A172 (cell line): ENCODE measurements at regions not wholly inside any gene's neighbourhood (a gene's known extent, or its start where the extent isn't known, plus 50 kb on each side); places are given as distances from the start of the nearest gene placed in this dataset.
"Not testable (repeated sequence)": the region's sequence is repeated elsewhere in the genome, so short reads cannot be mapped to it uniquely, and the experiment has no call there.

Experiments
- DNase-seq: peaks from one replicate; pipeline ENCODE4 v3.0.0-alpha.2; 2015; ENCODE audit warnings: low spot score

DNA sequence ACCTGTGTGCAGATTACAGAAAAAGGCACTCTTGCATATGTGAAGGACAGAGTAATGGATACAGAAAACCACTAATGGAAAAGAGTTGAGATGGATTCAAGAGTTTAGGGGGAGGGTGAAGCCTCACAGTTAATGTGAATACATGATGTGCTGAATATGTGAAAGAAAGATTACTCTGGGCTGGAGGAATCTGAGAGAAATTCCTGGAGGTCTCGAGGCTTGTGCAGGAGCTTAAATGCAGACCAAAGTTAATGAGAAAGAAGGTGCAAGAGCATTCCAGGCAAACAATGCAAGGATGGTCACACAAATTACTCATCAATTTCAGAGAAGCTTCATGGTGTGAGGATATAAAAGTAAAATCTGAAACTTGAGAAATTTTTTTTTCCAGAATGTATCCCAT lies 768.8 kb downstream of the STPG2 start:
- no peak for DNase-seq

GRCh38 chr4:97386969-97387368 lies 756.3 kb downstream of the STPG2 start:
- DNase-seq: no peak

DNA sequence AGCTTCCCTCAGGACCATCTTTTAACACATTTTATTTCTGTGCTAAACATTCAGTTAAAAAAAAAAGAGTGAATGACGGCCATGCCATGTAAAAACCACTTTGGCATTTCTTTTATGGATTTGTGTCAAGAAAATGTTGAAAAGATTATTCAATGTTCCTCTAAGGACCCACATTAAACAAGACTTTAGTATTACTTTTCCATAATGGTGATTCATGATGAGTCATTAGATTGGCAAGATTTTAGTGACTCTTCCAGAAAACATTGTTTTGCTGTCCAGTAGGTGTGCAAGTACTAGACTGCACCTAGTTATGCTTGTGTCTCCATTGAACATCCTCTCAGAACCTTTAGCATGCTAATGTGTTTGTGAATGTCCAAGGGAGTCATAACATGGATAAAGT lies 748.6 kb downstream of the STPG2 start:
- DNase-seq: peak; percentile 71

DNA sequence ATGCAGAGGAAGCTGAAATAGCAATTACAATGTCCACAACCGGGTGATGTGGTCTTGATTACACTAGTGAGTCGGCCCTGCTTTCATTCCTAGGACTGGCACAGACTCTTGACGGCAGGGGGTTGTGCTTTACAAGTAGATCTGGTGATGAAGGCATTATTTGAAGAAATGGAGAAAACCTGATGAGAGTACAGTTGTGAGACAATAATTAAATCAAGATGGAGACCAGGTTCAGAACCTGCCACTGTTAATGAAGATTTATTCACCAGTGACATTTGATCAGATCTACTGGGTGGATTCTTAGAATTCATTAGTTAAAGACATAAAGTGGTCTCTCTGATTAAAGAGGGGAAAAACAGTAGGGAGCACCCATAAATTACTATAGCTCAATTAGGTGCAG lies 747.2 kb downstream of the STPG2 start:
- DNase-seq: peak; percentile 66

DNA sequence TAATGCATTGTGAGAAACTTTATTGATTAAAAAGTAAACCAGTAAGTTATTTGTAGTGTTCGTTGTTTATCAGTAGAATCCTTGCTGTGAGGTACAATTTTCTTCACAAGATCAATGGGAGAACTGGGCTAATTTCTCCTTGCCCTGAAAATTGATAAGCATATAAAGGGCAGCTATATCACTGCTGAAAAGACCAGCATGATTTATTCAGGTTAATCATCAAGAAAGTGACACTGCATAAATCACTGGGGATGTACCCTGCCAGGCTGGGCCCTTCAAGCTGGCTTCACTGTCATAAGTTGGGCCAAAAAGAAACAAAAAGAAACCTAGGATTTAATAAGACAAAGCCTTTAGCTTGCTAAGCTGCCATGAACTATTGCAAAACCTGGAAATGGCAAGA lies 746.7 kb downstream of the STPG2 start:
- peak; percentile 14 for DNase-seq

DNA sequence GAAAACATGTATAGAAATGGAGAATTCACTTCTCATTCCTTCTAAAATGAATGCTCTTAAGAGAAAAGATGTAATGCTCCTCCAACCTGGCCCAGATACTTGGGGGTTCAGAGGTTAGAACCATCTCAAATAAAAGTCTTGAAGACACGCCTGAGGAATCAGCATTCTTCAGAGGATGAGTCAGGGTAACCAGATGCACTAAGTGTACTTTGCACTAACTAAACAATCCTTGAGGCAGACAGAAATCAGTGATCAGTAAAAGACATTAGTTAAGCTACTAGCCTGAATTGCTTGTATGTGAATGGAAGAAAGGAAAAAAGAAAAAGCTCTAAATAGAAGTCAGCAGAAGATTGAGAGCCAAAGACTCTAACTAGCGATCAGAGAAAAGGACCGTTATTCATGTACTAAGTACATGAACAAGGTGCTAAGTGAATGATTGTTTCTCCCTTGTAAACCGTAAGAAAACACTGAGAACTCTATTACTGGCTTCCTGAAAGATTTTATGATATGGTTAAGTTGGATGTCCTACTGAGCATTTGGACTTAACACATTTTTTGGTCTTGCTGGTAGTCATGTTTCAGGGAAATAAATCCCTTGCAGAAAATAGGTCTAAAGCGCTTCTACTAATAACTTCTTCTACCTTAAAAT lies 738.3 kb downstream of the STPG2 start:
- DNase-seq: peak; percentile 8

- no peak for DNase-seq
Measured at GRCh38 chr4:97411356-97411755, 731.9 kb downstream of the STPG2 start.

- DNase-seq: no peak
Measured at GRCh38 chr4:97412331-97412730, 730.9 kb downstream of the STPG2 start.

GRCh38 chr4:97414161-97414560 lies 729.1 kb downstream of the STPG2 start:
- DNase-seq: no peak

DNA sequence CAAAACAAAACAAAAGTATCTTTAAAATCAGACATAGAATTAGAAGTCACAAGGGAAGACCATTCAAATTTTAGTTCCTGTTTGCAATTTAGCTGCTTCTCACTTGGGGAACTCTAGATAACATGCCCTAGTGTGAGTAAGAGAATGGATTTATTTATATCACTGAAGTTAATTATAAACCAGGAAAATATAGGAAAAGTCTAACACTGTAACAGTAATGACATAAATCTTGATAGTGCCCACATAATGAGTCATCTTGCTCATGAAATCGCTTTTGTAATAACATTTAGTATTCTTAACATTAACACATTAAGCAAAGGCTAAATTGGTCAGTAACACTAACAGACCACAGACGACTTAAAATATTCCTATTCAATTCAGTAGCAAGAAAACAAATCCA lies 710.7 kb downstream of the STPG2 start:
- DNase-seq: peak; percentile 43

DNA sequence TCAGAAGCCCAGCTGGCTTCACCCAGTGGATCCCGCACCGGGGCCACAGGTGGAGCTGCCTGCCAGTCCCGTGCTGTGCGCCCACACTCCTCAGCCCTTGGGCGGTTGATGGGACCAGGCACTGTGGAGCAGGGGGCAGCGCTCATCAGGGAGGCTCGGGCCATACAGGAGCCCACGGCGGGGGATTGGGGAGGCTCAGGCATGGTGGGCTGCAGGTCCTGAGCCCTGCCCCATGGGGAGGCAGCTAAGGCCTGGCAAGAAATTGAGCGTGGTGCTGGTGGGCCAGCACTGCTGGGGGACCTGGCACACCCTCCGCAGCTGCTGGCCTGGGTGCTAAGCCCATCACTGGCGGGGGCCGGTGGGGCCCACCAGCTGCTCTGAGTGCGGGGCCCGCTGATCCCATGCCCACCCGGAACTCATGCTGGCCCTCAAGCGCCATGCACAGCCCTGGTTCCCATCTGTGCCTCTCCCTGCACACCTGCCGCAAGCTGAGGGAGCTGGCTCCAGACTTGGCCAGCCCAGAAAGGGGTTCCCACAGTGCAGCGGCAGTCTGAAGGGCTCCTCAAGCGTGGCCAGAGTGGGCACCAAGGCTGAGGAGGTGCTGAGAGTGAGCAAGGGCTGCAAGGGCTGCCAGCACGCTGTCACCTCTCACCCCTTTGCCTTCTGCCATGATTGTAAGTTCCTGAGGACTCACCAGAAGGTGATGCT lies 705.1 kb downstream of the STPG2 start:
- DNase-seq: not testable (repeated sequence)

- no peak for DNase-seq
Measured at GRCh38 chr4:97453186-97453585, 690.1 kb downstream of the STPG2 start.

DNA sequence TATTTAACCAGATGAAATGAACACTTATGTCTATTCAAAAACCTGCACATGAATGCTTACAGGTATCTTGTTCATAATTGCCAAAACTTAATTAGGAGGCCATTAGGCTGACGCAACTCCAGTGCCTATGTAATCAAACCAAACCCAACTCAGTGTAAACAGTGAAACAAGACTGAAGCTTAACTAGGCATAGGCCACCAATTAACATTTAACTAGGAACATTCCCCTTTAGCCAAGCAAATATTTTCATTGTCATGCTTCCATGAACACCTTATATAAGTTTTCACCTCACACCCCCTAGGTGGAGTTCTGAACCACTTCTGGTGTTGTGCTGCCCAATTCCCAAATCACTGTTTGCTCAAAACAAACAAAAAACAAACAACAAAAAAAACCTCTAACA lies 686.0 kb downstream of the STPG2 start:
- no peak for DNase-seq

DNA sequence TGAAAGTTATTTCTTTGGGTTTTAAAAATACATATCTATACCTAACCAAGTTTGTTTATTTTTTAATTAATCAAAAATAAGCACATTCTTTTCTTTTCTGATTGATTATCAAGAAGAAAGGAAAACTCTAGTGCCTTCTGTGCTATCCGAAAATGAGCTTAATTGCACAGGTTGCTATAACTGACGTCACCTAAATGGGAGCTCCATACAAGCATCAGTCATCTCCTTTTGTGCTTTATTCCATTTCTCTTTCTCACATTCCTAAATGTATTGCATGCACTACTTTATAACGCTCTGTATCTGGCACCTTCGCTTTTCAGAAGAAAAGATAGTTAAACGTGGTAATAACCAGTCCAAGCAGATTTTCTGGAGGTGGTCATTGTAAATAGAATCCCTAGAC lies 675.0 kb downstream of the STPG2 start:
- DNase-seq: no peak

GRCh38 chr4:97475621-97476020 lies 667.7 kb downstream of the STPG2 start:
- no peak for DNase-seq

GRCh38 chr4:97477974-97478373 lies 665.3 kb downstream of the STPG2 start:
- DNase-seq: no peak

DNA sequence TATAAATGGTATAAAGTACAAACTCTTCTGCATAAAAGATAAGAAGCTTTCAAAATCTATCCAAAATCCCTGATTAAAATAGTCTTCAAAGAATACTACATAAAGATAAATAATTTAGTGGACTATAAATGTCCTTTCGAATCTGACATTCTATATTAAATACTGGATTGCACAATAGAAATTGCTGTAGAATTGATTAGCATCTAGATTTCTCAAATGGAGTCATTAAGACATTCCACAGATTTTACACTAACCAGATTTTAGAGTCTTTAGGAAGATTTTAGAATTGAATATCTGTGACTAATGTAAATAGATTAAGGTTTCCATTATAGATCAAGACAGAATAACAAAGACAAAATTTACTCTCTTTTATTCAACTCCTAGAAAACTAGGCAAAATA lies 663.9 kb downstream of the STPG2 start:
- no peak for DNase-seq

DNA sequence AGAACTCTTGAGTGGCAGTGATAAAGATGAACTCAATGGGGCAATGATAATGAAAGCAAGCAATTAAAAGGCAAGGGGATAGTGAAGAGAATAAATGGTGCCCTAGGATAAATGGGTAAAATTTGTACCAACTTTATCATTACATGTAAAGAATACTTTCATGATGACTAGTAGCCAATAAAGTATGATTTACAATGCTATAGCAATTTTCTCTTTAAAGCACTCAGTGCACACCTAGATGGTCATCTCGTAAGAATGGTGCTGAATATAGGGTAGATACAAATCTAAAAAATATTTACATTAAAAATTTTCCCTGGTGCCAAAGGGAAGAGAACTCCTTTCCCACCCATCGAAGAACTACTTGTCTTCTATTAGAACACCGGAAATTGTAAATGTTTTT lies 651.4 kb downstream of the STPG2 start:
- DNase-seq: no peak

DNA sequence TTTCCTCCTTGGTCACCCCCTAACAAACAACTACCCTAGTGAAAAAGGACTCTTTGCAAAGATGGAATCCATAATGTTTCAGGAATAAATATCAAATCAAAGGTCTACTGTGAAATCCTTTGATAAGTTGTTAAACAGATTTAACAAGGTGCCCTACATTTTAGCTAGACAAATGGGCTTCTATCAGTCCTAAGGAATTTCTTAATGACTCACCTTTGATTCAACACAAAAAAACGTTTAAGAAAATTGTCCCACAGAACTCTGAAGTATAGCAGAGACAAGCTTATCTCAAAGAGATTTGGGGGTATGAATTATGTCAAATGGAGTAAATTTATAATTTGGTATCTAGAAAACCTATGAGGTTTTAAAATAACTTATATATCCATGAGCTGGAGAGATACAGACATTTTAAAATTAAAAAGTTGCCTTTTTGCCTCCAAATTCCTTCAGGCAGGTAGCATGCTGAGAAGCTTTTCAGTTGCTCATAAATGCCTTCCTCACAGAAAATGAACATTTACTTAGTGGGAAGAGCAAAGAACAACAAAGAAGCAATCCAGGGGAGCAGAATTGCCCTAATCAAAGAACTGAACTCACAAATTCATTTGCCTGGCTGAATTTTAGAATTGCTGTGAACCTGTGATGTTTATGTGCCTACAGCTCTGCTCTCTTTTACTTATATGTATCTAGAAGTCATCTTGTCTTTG lies 649.3 kb downstream of the STPG2 start:
- peak; percentile 50 for DNase-seq

DNA sequence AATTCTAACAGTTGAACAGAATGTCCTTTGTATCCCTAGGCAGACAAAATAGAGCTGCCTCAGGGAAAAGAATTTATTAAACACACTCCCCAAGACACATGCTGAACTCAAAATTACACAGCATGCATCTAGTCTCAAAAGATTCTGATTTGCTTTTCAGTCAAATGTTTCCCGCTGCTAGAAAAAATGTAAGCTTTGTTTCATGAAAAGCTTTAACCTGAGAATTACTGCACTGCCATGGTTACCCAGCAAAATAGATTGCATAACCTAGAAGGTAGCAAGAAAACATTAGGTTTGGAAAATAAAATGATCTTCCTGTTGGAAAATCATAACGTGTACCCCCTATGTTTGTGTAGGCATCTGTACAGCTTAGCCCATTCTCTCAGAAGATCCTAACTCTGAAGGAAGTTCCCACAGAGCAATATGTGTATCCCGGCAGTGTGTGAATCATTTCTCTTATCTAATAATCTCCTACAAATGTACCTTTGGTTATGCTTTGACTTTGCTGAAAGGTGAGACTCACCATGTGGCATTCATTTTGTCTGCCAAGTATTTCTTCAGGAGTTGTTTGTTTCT lies 646.9 kb downstream of the STPG2 start:
- peak; percentile 31 for DNase-seq

GRCh38 chr4:97498875-97499274 lies 644.4 kb downstream of the STPG2 start:
- DNase-seq: peak; percentile 75

- no peak for DNase-seq
Measured at GRCh38 chr4:97500423-97500822, 642.9 kb downstream of the STPG2 start.

DNA sequence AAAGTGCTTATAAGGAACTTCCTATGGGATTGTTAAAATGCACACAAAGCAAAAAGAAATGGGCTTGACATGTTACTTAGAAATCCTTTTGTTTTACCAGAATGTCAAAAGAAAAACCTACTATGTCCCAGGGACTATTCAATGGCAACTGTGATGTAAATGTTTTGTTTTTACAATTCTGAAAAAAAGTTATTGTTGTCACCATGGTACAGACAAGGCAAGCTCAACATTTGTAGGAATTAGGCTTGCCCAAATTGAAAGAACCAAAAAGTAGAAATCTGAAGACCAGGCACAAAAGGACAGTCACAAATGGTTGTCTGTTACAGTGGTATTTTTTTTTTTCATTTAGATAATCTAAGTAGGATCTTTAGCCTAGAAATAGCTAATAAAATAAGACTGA lies 638.6 kb downstream of the STPG2 start:
- DNase-seq: no peak
